GM21786 (cell line): ENCODE measurements at regions not wholly inside any gene's neighbourhood (a gene's known extent, or its start where the extent isn't known, plus 50 kb on each side); places are given as distances from the start of the nearest gene placed in this dataset.

Source experiments
- ATAC-seq: cut with Tn5 transposase; IDR thresholded peaks from one replicate; pipeline ENCODE4 v1.9.1; 2021; ENCODE audit not compliant: unreplicated experiment

DNA sequence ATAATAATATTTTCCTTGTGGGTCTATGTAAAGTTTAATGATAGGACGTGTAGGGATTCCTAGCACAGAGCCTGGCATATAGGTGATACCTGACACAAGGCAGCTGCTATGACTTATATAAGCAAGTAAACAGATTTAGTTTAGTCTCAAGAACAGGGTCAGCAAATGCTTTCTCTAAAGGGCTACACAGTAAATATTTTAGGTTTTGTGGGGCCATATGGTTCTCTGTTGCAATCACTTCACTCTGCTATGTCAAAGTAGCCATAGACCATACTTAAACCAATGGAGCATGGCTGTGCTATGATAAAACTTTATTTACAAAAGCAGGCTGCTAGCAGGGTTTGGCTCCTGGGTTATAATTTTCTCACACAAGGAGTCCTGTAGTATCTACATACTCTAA, 204.8 kb upstream of the KLF4 start:
- no peak for ATAC-seq

DNA sequence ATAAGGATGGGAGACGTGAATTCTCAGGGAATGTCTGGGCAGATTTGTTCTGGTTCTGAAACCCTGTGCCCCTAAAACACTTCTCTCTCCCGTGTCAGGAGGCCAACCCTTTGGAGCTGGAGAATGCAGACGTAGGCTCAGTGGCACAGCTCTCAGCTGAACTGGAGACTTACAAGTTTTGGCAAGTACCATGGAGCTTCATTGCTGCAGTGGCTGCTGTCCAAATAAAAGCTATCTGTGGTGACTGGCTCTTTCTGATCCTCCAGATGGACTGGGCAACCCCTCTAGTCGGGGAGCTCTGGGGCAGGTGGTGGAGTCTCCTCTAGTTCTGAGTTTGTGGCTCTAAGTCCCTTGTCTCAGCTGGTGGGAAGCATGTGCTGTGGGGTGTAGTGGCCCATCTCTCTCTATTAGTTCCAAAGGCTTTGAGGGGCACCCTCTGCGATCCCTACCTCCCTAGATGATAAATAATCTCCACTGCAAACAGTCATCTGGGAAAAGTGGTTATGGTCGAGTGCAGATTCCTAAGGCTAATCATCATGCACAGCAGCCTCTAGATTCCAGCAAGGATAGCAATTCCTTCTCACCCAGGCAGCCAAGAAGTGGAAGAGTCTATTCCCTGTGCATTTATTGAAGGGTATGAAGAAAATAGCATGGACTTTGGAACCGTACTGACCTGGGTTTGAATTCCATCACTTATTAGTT, 204.2 kb upstream of the KLF4 start:
- no peak for ATAC-seq

DNA sequence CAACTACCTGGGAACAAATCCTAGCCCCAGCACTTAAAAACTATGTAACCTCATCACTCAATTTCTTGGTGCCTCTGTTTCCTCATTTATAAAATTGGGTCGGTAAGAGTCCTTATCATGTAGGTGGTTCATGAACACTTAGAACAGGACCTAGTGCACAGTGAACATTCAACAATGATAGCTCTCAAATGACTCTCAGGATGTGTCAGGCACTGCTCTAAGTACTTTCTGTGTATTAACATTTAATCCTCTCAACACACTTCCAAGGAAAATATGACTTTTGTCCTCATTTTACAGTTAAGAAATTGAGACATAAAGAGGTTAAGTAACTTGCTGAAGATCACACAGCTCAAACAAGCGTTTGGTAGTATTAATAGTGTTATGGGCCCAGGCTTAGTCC, 202.1 kb upstream of the KLF4 start:
- ATAC-seq: no peak

DNA sequence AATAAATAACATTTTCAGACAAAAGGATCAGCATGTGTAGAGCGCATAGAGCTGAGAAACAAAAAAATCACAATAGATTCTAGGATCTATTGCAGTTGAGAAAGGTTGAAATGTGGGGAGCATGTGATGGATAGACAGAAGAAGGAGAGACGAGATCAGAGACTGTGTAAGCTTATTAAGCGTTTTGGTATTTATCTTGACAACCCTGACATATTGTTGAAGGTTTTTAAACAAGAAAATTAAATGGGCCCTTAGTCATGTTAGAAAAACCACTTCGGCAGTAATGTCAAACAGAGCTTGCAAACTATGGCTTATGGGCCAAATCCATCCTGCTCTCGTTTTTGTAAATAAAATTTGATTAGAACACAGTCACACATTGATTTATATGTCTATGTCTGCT, 200.5 kb upstream of the KLF4 start:
- no peak for ATAC-seq

DNA sequence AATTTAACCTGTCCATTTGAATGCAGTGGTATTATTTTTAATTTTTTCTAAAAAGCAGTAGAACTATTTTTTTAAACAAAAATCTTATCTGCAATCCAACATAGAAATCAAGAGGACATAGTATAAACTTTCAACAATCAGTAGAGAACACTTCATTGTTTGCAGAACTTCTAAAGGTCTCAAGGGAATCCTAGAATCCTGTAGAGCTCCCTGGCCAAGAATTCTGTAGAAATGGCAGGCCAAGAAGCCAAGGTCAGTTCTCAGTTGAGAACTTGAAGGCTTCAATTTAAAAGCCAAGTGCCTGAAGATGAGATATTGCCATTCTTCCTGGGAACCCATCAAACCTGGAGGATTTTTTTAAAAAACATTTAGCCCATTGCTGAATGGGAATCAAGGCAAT, 199.2 kb upstream of the KLF4 start:
- ATAC-seq: no peak

DNA sequence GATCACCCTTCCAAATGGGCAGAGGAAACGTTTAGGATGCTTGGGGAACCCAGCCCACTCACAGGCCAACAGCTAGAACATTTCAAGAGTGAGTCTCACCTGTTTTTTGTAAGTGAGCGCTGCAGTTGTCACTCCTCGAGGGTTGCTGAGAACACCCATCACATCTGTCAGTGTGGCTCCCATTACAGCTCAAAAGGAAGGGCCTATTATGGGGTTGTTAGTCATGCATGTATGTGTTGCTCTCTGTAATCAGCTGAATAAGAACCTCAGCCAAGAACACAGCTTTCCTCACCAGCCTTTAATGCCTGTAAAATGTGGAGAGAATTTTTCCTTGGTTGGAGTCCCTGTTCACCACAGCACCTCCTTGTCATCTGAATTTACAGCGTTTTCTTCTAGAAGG, 196.3 kb upstream of the KLF4 start:
- ATAC-seq: no peak

DNA sequence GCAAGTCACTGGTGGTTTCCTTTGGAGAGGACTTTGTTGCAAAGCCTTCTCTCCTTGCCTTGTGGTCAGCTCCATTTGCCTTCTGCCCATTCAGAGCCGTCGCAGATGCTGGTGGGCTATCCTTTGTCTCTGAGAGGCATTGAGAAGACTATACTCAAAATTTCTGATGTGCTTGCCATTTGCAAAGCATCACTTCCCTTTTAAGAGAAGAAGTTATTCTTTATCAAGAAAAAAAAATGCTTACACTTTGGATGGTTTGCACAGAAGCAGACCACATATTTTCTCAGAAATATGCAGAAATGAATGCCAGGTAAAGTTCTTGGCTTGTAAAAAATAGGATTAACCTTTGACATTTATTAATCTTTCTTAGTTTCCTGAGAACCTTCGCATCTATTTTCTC, 195.8 kb upstream of the KLF4 start:
- ATAC-seq: no peak

DNA sequence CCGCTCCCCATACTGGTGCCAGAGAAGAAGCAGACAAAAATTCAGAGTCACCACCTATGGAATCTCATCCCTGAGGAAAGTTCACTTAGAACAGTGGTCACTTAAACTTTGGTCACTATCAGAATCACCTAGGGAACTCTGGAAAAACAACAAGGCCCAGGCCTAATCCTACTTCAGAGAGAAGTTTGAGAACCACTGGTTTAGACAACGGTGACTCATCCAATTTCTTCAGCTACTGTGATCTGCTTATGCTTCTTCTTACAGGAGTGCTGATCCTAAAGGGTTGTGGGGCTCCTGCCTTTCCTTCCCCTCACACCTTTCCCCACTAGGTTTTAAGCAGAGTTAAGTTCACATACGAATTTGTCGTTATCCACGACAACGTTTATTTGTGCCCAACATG, 194.7 kb upstream of the KLF4 start:
- ATAC-seq: no peak

DNA sequence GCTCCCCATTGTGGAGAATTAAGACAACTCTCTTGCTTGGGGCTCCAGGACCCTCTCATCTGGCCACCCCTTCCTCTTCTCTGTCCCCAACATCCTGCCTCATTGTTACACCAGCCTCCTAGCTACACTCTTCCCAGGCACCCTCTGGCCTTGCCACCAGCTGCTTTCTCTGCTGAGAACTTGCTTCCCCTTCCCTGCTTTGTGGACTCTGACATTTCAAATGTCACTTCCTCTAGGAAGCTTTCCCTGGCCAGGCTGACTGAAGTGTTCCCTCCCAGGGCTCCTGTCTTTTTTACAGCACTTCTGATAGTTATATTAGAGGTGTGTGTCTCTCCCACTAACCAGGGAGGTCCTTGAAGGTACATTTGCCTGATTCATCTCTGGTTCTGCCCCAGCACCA, 194.0 kb upstream of the KLF4 start:
- ATAC-seq: no peak

DNA sequence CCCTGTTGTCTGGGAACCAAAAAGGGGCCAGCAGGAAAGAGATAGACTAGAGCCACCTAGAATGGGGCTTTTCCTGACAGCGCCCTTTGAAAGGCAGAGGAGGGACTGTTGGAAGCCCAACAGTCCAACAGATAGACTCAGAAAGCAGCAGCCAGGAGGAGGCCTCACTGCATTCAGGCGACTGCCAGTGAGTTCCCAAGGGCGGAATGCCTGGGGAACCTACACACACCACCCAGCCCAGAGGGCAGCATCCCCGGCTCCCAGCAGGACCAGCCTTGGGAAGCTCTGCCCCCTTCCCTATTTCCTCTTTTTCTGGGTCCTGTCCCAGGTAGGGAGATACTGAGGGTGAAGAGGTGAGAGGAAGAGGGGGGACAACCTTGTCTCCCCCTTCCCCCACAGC, 192.4 kb upstream of the KLF4 start:
- ATAC-seq: no peak

DNA sequence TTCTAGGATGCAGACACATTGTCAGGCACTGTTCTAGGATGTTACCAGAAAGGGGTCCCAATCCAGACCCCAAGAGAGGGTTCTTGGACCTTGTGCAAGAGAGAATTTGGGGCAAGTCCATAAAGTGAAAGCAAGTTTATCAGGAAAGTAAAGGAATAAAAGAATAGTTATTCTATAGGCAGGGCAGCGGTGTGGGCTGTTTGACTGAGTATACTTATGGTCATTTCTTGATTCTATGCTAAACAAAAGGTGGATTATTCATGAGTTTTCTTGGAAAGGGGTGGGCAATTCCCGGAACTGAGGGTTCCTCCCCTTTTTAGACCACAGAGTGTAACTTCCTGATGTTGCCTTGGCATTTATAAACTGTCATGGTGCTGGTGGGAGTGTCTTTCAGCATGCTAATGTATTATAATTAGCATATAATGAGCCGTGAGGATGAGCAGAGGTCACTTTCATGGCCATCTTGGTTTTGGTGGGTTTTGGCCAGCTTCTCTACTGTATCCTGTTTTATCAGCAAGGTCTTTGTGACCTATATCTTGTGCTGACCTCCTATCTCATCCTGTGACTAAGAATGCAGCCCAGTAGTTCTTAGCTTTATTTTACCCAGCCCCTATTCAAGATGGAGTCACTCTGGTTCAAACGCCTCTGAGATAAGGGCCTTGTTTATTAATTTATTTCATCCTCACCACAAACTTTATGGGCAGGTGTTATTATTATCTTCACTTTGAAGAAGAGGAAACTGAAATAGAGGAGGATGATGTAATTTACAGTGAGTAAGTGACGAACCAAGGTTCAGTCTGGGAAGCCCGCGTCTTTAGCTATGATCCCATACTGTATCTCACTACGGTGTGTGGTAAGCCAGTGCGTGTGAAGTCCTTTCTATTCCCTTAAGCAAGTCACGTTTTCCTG, 186.0 kb upstream of the KLF4 start:
- ATAC-seq: no peak

DNA sequence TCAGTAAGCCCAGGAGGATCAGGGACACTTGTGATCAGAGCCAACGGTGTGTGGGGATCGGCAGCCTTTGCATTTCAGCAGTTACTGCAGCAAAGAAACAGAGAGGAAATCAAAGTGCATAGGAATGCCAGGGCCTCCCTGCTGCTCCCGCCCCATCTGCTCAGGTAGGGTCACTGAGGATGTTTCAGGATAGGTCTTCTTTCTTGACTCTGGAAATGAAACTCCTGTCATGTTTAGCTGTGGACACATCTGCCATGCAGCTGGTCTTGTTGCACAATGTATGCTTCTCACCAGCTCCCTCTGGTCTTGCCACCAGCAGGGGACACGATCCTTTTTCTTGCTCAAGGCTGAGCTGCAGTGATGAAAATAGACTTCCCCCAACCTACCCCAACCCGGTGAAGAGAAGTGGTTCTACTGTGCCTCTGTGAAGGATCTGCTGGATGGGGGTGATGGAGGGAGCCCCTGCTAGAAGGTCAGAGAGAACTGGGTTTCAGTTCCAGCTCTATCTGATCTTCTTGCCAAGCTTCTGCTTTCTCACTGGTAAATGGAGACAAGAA, 185.2 kb upstream of the KLF4 start:
- ATAC-seq: no peak

DNA sequence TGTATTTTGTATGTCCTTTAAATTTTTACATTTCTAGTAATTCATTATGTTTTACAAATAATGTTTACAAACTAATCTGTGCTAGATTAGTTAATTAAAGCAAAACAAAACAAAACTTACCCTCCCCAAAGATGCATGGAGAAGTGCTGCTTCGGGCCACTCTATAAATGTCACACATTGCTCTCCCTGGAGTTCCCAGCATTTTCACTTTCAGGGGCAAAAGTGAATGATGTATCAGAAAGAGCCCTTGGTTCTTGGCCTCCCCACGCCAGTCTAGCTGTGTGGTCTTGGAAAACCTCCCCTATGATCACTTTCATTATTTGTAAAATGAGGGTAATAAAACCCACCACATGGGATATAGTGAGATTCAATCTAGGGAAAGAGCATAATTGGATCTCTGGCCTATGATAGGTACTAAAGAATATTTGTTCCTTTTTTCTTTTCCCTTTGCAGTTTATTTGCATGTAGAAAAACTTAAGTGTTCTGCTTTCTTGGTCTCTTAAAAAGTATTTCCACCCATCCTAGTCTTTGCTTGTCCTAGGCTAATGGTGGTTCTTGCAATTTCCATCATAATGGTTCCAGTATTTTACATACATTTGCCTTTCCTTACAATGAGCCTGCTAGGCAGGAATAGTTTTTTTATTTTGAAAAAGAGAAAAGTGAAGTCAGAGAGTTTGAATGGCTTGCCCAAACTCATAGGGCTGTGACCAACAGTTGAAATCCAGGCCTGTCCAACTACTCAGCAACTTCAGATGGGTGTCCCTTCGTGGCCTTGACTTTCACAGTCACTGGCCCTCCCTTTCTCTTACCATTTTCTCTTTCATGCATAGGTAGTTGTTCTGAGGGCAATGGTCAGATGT, 184.5 kb upstream of the KLF4 start:
- no peak for ATAC-seq

DNA sequence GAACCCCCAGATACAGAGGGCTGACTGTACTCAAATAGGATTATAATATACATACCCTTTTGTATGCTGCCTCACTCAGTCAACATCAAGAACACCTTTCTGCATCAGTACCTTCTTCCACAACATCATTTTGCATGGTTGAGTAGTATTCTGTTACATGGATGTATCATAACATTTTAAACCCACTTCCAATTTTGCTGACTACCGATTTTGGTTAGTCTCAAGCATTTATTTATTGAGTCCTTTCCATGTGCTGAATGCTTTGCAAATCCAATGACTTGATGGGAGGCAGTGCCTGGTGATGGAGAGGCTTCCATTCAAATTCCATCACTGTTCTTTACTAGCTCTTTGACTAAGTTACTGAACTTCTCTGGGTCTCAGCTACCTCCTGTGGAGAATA, 182.0 kb upstream of the KLF4 start:
- no peak for ATAC-seq

DNA sequence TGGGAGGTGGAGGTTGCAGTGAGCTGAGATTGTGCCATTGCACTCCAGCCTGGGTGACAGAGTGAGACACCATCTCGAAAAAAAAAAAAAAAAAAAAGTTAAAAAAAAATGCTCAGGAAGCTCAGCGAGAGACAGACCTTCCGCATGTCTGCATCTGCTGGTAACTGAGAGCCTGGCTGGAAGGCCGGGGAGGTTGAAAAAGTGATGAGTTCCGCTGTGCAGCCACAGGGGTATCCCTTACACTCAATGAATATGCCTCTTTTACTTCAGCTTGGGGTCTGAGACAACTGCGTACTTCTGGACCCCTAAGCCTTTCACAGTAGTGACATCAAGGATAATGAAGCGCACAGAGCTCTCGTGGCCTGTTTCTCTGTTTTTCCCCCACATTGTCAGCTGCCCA, 179.9 kb upstream of the KLF4 start:
- no peak for ATAC-seq

DNA sequence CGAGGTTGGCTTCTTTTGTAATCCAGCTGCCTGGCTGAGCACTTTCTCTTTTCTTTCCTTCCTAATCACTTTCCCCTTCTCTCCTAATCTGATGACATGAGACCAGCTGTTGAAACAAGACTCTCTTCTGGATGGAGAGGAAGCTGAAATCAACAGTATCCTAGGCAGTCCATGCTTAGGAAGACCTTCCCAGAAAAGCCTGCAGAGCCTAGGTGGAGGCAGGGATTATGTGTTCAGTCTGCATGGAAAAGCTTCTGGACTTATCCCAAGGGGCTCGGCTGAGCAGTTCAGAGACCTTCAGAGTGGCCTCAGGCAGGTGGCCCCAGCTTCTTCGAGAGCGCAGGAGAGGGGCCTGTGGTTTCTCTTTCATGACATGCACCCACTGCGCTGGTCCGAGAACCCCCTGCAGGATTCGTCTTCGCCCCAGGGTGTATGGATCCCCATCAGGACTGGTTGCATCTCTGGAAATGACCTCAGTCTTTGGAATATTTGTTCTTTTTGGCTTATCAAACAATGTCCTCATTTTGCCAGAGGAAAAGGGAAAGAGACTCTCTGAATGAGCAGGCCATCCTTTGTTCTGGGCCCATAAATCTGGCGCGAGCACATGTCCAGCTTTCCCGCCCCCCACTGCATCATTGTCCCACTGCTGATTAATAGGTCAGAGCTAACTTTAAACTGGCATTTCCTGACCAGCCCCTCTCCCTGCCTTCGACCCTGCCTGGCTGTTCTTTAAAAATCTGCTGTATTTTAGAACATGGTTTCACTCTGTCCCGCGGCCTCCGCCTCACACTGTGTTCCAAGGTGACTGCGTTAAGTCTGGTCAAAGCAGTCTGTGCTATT, 177.9 kb upstream of the KLF4 start:
- no peak for ATAC-seq

DNA sequence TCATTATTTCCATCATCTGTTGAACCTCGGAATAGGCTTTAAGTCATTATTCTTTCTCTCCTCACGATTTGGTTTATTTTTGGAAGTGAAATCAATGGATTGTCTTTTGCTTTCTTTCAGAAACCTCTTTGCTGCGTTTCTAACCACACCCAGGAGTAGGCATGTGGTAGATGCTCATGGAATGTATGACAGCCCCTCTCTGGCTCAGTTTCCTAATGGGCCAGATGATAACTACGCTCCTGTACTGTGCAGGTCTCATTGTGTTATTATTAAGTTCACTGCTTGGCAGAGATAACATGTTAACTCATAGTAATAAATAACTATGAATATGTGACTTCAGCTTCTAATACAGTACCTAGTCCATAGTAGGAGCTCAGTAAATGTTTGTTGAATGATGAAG, 175.5 kb upstream of the KLF4 start:
- no peak for ATAC-seq

DNA sequence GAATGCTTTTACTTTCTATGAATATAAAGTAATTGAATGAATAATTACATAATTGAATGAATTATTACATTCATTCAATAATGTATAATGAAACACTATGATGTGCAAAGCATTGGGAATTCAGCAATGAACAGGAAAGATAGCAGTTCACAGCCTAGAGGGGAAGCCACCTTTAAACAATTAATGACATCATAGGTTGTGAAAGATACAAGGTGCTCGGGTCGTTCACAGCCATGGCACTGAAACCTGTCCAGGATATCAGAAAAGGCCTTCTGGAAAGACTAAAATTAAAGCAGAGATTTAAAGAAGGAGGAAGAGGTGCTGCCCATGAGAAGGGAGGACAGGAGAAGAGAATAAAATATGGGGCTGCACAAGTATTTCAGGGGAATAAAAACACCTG, 171.4 kb upstream of the KLF4 start:
- no peak for ATAC-seq

DNA sequence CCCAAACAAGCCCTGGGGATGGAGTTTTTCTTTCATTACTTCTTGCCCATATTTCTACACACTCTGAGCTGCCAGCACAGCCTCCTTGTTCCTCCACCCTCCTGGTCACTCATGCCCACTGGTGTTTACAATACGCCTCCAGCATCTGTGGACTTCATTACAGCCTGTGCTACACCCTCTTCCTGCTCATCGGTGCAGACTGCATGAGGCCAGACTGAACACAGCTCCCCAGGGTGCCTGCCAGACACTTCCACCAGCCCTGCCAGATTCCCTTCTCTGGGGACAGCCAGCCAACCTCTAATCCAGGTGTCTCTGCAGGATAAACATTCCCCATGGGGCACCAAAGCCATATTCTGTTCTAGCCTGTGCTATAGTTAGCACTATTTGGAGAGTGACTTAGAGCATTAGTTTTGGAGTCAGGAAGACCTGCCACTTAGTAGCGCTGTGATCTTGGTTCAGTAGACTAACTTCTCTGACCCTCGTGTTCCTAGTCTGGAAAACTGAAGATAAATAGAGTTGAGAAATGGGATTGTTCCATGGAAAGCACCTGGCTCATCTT, 163.8 kb upstream of the KLF4 start:
- no peak for ATAC-seq

DNA sequence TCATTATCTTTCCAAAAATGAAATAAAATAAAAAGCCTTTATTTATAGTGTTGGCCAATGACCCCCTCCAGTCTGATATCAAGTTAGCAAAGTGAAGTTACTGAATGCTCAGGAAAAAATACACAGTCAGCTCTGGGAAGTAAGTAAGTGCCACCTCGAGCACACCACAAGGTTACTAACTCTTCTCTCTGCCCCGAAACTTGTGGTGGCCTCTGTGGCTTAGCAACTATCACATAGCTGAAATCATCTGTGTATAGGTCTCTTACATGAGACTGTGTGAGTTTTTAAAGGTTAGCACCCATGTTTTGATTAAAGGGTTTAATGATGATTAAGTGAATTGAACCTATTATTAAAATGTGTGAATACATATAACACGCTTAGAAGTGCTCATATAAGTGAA, 161.4 kb upstream of the KLF4 start:
- ATAC-seq: no peak
